A673 (cell line): ENCODE measurements at regions not wholly inside any gene's neighbourhood (a gene's known extent, or its start where the extent isn't known, plus 50 kb on each side); places are given as distances from the start of the nearest gene placed in this dataset.

ENCODE experiments used
- CTCF ChIP-seq: fragments of 300-800, 200-600 bp; sonication (generic); conservative IDR thresholded peaks from 2 replicates; pipeline ENCODE4 v1.5.1; 2017; ENCODE audit warnings: low read depth, mild to moderate bottlenecking, antibody characterized with exemption, low read length, moderate library complexity, mixed read lengths
- EZH2 ChIP-seq: fragments of 200-600 bp; sonication (generic); IDR thresholded peaks from 2 replicates; pipeline ENCODE4 v1.6.1; 2017; ENCODE audit warnings: borderline replicate concordance, low read depth, mild to moderate bottlenecking, mixed read lengths, antibody characterized with exemption, low read length; ENCODE audit not compliant: poor library complexity, severe bottlenecking

DNA sequence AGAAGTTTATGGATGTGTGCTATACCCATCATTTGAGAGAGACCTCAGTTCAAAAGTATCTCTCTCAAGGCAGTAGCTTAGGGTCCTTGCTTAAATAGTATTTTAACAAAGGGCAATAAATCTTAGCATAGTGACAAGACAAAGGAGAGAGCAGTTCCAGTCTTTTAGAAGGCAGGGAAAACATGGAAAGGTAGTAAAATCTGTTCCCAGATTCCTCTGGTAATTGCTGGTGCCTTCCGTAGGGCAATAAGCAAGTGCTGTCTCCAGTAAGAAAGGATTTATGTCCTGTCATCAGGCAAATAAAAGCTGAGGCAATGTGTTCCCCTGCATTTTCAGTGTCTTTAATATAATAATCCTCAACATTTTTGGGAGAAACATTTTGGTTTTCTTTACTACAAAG is 149.0 kb upstream of the MPHOSPH6 start:
- TF ChIP-seq CTCF = no peak
- TF ChIP-seq EZH2 = no peak
